ENCODE measurements at regions not wholly inside any gene's neighbourhood (a gene's known extent, or its start where the extent isn't known, plus 50 kb on each side); places are given as distances from the start of the nearest gene placed in this dataset.

DNA sequence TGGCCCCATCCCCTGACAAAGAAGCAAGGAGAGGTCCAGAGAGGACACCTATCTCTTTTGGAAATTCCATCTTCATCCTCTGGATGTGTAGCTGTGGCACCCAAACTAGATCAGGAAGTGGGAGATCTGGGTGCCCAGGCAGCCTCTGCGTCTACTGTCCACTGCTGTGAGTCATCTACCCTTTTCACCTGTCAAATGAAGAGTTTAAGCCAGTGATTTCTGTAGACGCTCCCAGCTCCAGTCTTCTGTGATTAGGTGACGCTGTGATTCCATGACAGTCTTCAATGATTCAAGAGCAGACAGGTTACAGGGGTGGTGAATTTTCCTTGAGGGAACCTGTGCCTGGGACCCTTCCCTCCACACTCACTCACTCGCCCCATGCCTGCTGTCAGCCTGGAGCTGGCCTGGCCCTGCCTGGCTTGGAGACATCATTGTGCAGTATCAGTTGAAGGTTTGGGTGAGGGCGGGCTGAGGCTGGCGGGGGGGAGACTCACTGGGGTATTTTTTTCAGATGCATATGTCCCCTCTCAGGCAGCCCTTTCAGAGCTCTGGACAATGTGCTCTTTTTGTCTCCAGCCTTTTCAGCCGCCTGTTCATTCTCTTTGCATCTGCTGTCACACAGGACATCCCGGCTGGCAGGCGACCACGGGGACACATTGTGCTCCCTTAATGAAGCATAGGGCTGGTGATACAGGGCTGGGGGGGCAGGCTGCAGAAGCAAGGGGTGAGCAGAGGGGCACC, 56.8 kb upstream of the PARP11 start:
- H3K4me3 ChIP-seq (ENCODE audit: low read depth, low read length), result no peak overlapping the region

DNA sequence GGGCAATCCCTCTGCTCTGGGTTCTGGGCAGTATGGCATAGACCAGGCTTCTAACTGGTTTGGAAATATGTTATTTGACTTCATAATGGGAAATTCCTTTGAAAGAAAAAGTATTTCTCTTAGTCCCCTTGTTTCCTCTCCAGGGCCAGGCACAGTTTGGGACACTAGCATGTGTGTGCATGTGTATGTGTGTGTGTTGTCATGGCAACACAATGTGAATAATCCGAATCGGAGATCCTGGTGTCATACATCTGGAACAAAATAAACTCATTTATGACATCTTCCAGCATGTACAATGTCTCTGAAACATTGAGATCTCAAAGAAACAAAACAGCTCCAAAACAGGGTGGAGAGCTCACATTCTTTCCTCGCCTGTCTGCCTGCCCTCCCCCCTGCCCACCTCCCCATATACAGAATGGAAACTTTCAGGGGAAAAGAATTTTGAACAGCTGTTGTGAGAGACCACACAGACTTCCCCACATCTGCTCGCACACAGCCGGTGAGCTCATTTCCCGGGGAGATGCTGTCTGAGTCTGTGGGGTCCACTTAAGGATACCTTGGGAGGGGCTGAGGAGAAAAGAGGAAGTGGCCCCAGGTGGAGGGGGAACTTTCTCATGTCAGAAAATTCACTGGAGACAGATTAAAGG, 55.5 kb upstream of the PARP11 start:
- no peak overlapping the region for H3K4me3 ChIP-seq (ENCODE audit: low read depth, low read length)
- in situ Hi-C loops (cut with HindIII; ENCODE audit: low pct_ligation_motif_present, low sequenced_read_pairs), result no loop called here

More for the DNA sequence above, 56.8 kb upstream of the PARP11 start:
- in situ Hi-C loops (cut with HindIII; ENCODE audit: low pct_ligation_motif_present, low sequenced_read_pairs), result no loop called here
- no peaks in the 10 kb centered on the region for H3K36me3 ChIP-seq (replicated peaks)
- no peak for DNase-seq
- no peaks in the 10 kb centered on the region for H3K27me3 ChIP-seq (replicated peaks)
- no peak overlapping the region for H3K27ac ChIP-seq
- TF ChIP-seq, protein P1, sequence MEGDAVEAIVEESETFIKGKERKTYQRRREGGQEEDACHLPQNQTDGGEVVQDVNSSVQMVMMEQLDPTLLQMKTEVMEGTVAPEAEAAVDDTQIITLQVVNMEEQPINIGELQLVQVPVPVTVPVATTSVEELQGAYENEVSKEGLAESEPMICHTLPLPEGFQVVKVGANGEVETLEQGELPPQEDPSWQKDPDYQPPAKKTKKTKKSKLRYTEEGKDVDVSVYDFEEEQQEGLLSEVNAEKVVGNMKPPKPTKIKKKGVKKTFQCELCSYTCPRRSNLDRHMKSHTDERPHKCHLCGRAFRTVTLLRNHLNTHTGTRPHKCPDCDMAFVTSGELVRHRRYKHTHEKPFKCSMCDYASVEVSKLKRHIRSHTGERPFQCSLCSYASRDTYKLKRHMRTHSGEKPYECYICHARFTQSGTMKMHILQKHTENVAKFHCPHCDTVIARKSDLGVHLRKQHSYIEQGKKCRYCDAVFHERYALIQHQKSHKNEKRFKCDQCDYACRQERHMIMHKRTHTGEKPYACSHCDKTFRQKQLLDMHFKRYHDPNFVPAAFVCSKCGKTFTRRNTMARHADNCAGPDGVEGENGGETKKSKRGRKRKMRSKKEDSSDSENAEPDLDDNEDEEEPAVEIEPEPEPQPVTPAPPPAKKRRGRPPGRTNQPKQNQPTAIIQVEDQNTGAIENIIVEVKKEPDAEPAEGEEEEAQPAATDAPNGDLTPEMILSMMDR (IDR thresholded peaks at IDR 0.05; ENCODE audit: low read depth, low read length, missing control alignments), result no peak

DNA sequence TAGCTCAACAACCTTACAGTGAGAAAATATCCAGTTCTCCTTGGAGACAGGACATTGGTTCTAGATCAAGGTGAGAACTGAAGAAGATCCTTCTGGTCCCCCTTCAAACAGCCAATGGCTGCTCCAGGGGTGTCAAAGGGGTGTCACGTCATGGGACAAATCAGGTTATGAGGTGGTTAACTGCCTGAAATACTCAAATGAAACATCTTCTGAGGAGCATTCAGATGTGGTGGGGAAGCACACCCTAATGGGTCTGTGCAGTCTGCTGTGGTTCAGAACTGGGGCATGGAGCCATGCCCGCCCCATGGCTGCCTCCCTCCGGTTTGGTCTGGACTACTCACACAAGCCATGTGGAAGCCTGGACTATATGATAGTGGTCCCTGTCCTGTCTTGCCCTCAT, 52.4 kb upstream of the PARP11 start:
- H3K36me3 ChIP-seq (replicated peaks), result no peaks in the 10 kb centered on the region
- no peak for DNase-seq
- H3K27ac ChIP-seq, result no peak overlapping the region
- H3K4me3 ChIP-seq (ENCODE audit: low read depth, low read length), result no peak overlapping the region
- in situ Hi-C loops (cut with HindIII; ENCODE audit: low pct_ligation_motif_present, low sequenced_read_pairs), result no loop called here
- TF ChIP-seq, protein P1 (IDR thresholded peaks at IDR 0.05; ENCODE audit: low read depth, low read length, missing control alignments), result no peak
- H3K27me3 ChIP-seq (replicated peaks), result peaks cover 9% of the 10 kb centered on the region

More for the DNA sequence above, 55.5 kb upstream of the PARP11 start:
- H3K27me3 ChIP-seq (replicated peaks), result no peaks in the 10 kb centered on the region
- no peak overlapping the region for H3K27ac ChIP-seq
- no peaks in the 10 kb centered on the region for H3K36me3 ChIP-seq (replicated peaks)
- TF ChIP-seq, protein P1 (IDR thresholded peaks at IDR 0.05; ENCODE audit: low read depth, low read length, missing control alignments), result no peak
- no peak for DNase-seq

DNA sequence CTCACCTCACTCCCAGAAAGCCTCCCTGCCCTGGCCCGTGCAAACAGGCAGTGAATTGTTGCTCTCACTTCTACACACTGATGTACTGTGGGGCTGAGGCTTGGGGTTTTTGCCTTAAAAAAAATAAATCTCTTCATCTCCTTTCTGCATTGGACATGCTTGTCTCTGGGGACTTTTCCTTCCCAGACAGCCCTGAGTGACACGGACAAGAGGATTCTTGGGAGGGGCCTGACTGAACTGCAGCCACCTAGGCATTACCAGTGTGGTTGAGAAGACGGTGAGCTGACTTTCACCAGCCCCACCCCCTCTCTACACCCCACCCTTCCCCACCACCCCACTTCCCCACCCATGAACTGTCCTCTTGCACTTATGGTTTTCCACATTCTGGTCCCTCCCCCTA, 51.6 kb upstream of the PARP11 start:
- TF ChIP-seq, protein P1 (IDR thresholded peaks at IDR 0.05; ENCODE audit: low read depth, low read length, missing control alignments), result no peak
- in situ Hi-C loops (cut with HindIII; ENCODE audit: low pct_ligation_motif_present, low sequenced_read_pairs), result no loop called here
- DNase-seq, result no peak
- Histone ChIP-seq H3K4me3 (ENCODE audit: low read depth, low read length) (no peak overlapping the region), H3K27ac (no peak overlapping the region), H3K27me3 (replicated peaks) (peaks cover 13% of the 10 kb centered on the region), H3K36me3 (replicated peaks) (no peaks in the 10 kb centered on the region)

DNA sequence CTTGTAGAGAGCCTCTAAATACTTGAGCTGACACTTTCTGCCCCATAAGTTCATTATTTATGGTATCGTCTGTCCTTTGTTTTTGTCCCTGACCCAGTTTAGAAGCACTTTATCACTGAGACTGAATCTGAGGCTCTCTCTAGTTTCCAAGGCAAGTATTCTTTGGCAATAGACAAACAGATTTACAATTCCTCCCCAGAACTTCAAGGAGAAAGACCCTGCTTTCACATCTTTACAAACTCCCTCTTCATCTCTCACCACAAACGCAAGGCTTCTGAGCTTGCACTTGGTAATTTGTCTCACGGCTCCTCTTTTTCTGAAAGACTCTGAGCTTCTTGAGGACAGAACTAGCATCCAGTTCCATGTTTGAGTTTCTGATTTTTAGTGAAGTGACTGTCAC, 49.8 kb upstream of the PARP11 start:
- H3K27me3 ChIP-seq (replicated peaks), result peaks cover 13% of the 10 kb centered on the region
- H3K4me3 ChIP-seq (ENCODE audit: low read depth, low read length), result no peak overlapping the region
- TF ChIP-seq, protein P1 (IDR thresholded peaks at IDR 0.05; ENCODE audit: low read depth, low read length, missing control alignments), result no peak
- no peaks in the 10 kb centered on the region for H3K36me3 ChIP-seq (replicated peaks)
- in situ Hi-C loops (cut with HindIII; ENCODE audit: low pct_ligation_motif_present, low sequenced_read_pairs), result no loop called here
- no peak for DNase-seq
- no peak overlapping the region for H3K27ac ChIP-seq

All from brain microvascular endothelial cell (primary cell).